ENCODE measurements at regions not wholly inside any gene's neighbourhood (a gene's known extent, or its start where the extent isn't known, plus 50 kb on each side); places are given as distances from the start of the nearest gene placed in this dataset.

DNA sequence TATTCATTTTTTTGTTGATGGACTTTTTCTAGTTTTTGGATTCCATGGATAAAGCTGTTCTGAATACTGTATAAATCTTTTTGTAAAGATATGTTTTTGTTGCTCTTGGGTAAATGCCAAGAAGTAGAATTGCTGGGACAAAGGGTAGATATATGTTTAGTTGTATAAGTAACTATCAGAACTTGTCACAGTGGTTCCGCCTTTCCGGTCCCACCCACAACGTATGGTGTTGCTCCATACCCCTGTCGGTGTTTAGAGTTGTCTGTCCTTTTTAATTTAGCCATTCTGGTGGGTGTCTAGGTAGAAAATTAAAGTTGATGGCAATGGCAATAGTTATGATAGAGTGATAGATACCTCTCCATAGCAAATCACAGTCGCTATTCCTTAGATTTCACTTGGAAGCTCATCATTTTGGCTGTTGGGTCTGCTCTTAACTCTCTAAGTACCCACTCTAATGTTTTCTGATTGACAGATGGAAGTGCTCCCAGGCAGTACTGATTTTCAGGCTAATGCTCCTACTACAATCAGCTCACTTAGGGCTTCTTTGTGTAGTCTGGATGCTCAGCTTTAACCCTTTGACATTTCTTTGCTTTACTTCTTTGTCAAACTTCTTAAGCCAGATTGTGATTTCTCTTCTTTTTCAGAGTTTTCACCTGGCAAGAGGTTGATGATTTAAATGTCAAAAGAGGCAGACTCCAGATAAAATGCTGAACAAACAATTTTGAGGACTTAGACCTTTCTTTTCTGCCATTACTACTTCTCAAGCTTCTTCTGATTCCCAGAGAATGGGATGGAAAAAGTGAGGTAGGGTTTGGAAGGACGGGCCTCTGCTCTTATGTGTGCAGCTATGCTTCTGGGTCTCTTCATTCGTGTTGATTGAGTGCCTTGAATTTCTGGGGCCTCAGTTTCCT lies 156.4 kb downstream of the AQP4 start:
- in situ Hi-C loops (cut with MboI; ENCODE audit: low pct_ligation_motif_present in 1 of 4, low pct_unique_long_range_greater_than_20kb in 1 of 4, low sequenced_read_pairs in 3 of 4): no loop called here
- no peaks in the 10 kb centered on the region for H3K9me3 ChIP-seq
- 69% methylated on average over 6 to 7 of the region's 7 CpGs for WGBS, 2 donors (ENCODE audit: low coverage in 1 of 2)
- no peaks in the 10 kb centered on the region for H3K36me3 ChIP-seq
- no peak for TF ChIP-seq EP300 (IDR thresholded peaks at IDR 0.05; ENCODE audit: low read depth)
- no peak for TF ChIP-seq CTCF (IDR thresholded peaks at IDR 0.05)
- no peak for TF ChIP-seq POLR2AphosphoS5 (IDR thresholded peaks at IDR 0.05)
- TF ChIP-seq POLR2A (IDR thresholded peaks at IDR 0.05): no peak
- H3K4me3 ChIP-seq: no peak overlapping the region
- no peak overlapping the region for H3K27ac ChIP-seq
- intact Hi-C loops (cut with DNase I; ENCODE audit: low total_unique reads): no loop called here
- peaks cover 0 to 4% (median 0%) of the 10 kb centered on the region in 4 donors for H3K4me1 ChIP-seq
- no peaks in the 10 kb centered on the region for H3K27me3 ChIP-seq
- no peak for DNase-seq

DNA sequence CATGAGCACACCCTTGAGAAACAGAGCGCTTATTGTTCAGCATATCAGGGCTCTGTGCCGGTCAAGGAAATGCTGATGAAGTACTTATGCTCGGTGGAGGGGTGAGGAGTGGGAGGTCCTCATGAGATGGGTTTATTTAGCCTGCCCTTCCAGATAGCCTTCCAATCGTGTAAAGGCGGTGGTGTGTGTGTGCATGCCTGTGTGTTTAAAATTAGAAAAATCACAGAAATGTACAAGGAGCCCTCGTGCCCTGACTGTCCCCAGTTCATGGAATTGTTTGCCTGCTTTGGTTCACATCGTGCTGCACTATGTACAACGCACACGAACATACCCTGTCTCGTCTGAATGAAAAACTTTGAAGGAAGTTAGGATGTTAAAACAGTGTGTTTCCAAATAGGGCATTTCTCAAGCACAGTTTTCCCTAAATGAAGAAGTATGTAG lies 158.6 kb downstream of the AQP4 start:
- in situ Hi-C loops (cut with MboI; ENCODE audit: low pct_ligation_motif_present in 1 of 4, low pct_unique_long_range_greater_than_20kb in 1 of 4, low sequenced_read_pairs in 3 of 4): no loop called here
- H3K36me3 ChIP-seq: no peaks in the 10 kb centered on the region
- DNase-seq: no peak
- H3K27ac ChIP-seq: no peak overlapping the region
- no peak overlapping the region for H3K4me3 ChIP-seq
- peaks cover 0 to 4% (median 3%) of the 10 kb centered on the region in 4 donors for H3K4me1 ChIP-seq
- intact Hi-C loops (cut with DNase I; ENCODE audit: low total_unique reads): no loop called here
- H3K27me3 ChIP-seq: no peaks in the 10 kb centered on the region
- H3K9me3 ChIP-seq: no peaks in the 10 kb centered on the region
- TF ChIP-seq POLR2A (IDR thresholded peaks at IDR 0.05): no peak
- WGBS, 2 donors (ENCODE audit: low coverage in 1 of 2): 32 to 40% methylated on average over 5 to 10 of the region's 10 CpGs

DNA sequence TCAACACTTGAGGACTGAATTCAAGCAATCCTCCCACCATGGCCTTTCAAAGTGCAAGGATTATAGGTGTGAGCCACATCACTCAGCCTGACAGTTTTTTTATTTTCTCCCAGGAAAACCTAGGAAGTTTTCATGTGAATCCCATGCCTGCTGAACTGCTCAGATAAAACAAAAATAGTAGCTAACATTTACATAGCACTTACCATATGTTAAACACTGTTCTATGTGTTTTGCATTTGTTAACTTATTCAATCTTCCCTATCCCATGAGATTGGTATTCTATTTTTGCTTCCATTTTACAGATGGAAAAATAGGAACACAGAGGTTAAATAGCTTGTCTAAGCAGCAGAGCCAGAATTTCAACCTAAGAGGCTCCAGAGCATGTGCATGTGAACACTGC lies 157.4 kb upstream of the KCTD1 start:
- intact Hi-C loops (cut with DNase I; ENCODE audit: low total_unique reads): no loop called here
- DNase-seq: no peak
- peaks cover 0 to 4% (median 3%) of the 10 kb centered on the region in 4 donors for H3K4me1 ChIP-seq
- TF ChIP-seq POLR2AphosphoS5 (IDR thresholded peaks at IDR 0.05): no peak
- no peak for TF ChIP-seq CTCF (IDR thresholded peaks at IDR 0.05)
- TF ChIP-seq POLR2A (IDR thresholded peaks at IDR 0.05): no peak
- no peak for TF ChIP-seq EP300 (IDR thresholded peaks at IDR 0.05; ENCODE audit: low read depth)
- no peaks in the 10 kb centered on the region for H3K9me3 ChIP-seq
- H3K27me3 ChIP-seq: no peaks in the 10 kb centered on the region
- no peak overlapping the region for H3K4me3 ChIP-seq
- in situ Hi-C loops (cut with MboI; ENCODE audit: low pct_ligation_motif_present in 1 of 4, low pct_unique_long_range_greater_than_20kb in 1 of 4, low sequenced_read_pairs in 3 of 4): no loop called here
- no peak overlapping the region for H3K27ac ChIP-seq
- H3K36me3 ChIP-seq: no peaks in the 10 kb centered on the region

GRCh38 chr18:26703170-26703930 lies 155.0 kb upstream of the KCTD1 start:
- Histone ChIP-seq H3K27me3 (no peaks in the 10 kb centered on the region), H3K4me1 (peaks cover 0 to 4% (median 3%) of the 10 kb centered on the region in 4 donors), H3K9me3 (no peaks in the 10 kb centered on the region), H3K36me3 (no peaks in the 10 kb centered on the region), H3K4me3 (no peak overlapping the region), H3K27ac (peak overlapping the region in 3 of 4 donors; percentile 50 to 56 (median 50))
- intact Hi-C loops (cut with DNase I; ENCODE audit: low total_unique reads) (no loop called here), in situ Hi-C loops (cut with MboI; ENCODE audit: low pct_ligation_motif_present in 1 of 4, low pct_unique_long_range_greater_than_20kb in 1 of 4, low sequenced_read_pairs in 3 of 4) (no loop called here)
- no peak for TF ChIP-seq POLR2AphosphoS5 (IDR thresholded peaks at IDR 0.05)
- TF ChIP-seq POLR2A (IDR thresholded peaks at IDR 0.05): no peak
- no peak for TF ChIP-seq CTCF (IDR thresholded peaks at IDR 0.05)
- TF ChIP-seq EP300 (IDR thresholded peaks at IDR 0.05; ENCODE audit: low read depth): no peak
- peak; percentile 32 for DNase-seq
- WGBS, 2 donors (ENCODE audit: low coverage in 1 of 2): 48 to 54% methylated on average over 4 to 7 of the region's 7 CpGs
